ENCODE measurements at regions not wholly inside any gene's neighbourhood (a gene's known extent, or its start where the extent isn't known, plus 50 kb on each side); places are given as distances from the start of the nearest gene placed in this dataset.

DNA sequence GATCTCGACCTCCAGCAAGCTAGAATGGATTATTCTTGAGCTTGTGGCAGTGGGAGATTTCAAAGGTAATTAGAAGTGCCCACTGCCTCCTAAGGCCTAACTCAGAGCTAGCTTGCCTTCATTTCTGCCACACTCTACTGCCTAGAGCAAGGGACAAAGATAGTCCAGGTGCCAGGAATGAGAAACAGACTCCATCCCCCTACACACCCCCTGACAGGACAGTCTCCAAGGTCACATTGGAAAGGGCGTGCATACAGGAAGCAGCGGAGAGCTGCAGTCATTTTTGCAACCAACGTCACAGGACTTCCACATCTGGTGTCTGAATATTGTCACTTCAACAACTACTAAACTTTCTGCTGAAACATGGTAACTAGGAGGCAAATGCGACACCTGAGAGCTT lies 101.0 kb upstream of the SH3BP4 start:
- WGBS (ENCODE audit: extremely low coverage, insufficient coverage, insufficient read length), result no CpG with 5 or more reads among the region's 5 CpGs
- Histone ChIP-seq H2BK5ac (ENCODE audit: low read depth, low read length, poor library complexity) (no peak overlapping the region), H3K9ac (ENCODE audit: low read length) (no peak overlapping the region), H3K4me3 (ENCODE audit: low read depth, low read length) (no peak overlapping the region), H3K79me1 (ENCODE audit: low read length) (peaks cover 7% of the 10 kb centered on the region), H3K4ac (ENCODE audit: low read depth, low read length) (no peak overlapping the region), H2BK120ac (ENCODE audit: insufficient read depth, low read length, poor library complexity) (no peak overlapping the region), H2AK5ac (ENCODE audit: low read length) (no peak overlapping the region), H3K9me3 (ENCODE audit: insufficient read depth, low read depth, low read length) (no peaks in the 10 kb centered on the region), H4K91ac (ENCODE audit: low read depth, low read length) (no peak overlapping the region), H3K79me2 (ENCODE audit: control insufficient read depth, insufficient read depth, low read length, poor library complexity) (no peaks in the 10 kb centered on the region), H2BK12ac (ENCODE audit: low read length) (no peak overlapping the region), H3K14ac (ENCODE audit: low read length) (no peak overlapping the region), H3K18ac (ENCODE audit: low read length) (no peak overlapping the region), H4K12ac (ENCODE audit: low read depth, low read length) (no peak overlapping the region), H3K27me3 (ENCODE audit: insufficient read depth, low read length) (no peaks in the 10 kb centered on the region), H3K4me1 (ENCODE audit: control insufficient read depth in 1 of 2, insufficient read depth in 2 of 2, low read length in 2 of 2) (peaks cover 9 to 15% of the 10 kb centered on the region in 2 experiments), H4K8ac (ENCODE audit: low read depth, low read length) (no peak overlapping the region), H3K4me2 (ENCODE audit: low read length) (no peak overlapping the region), H3K23ac (ENCODE audit: low read length) (no peak overlapping the region), H3K36me3 (ENCODE audit: control insufficient read depth in 1 of 2, insufficient read depth in 2 of 2, low read length in 2 of 2) (no peaks in the 10 kb centered on the region), H2AFZ (ENCODE audit: insufficient read depth, low read length, poor library complexity) (no peak overlapping the region), H3K27ac (ENCODE audit: low read depth, low read length) (no peak overlapping the region)
- no peak for DNase-seq

DNA sequence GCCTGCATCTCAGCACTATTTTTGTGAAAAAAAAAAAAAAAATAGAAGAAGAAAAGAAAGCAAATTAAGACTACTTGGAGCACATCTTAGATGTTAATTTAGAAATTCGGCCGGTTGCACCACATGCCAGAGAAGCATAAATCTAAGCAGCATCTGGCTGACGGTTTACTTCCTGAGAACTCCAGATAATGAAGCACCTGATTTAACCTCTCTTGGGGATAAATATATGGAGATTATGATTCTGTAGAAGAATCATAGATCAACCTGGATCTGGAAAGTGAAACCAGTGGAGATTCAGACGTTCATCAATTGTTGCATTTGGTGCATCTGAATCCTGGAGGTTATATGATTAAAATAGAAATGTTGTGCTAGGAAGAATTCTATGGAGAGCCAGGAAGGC lies 102.1 kb upstream of the SH3BP4 start:
- Histone ChIP-seq H2BK120ac (ENCODE audit: insufficient read depth, low read length, poor library complexity) (no peak overlapping the region), H2BK12ac (ENCODE audit: low read length) (no peak overlapping the region), H3K4me3 (ENCODE audit: low read depth, low read length) (no peak overlapping the region), H3K79me1 (ENCODE audit: low read length) (peaks cover 7% of the 10 kb centered on the region), H3K9me3 (ENCODE audit: insufficient read depth, low read depth, low read length) (no peaks in the 10 kb centered on the region), H3K23ac (ENCODE audit: low read length) (no peak overlapping the region), H4K8ac (ENCODE audit: low read depth, low read length) (no peak overlapping the region), H3K4ac (ENCODE audit: low read depth, low read length) (no peak overlapping the region), H3K27ac (ENCODE audit: low read depth, low read length) (no peak overlapping the region), H3K36me3 (ENCODE audit: control insufficient read depth in 1 of 2, insufficient read depth in 2 of 2, low read length in 2 of 2) (no peaks in the 10 kb centered on the region), H2AK5ac (ENCODE audit: low read length) (no peak overlapping the region), H3K18ac (ENCODE audit: low read length) (no peak overlapping the region), H3K27me3 (ENCODE audit: insufficient read depth, low read length) (no peaks in the 10 kb centered on the region), H2AFZ (ENCODE audit: insufficient read depth, low read length, poor library complexity) (no peak overlapping the region), H3K9ac (ENCODE audit: low read length) (no peak overlapping the region), H3K4me2 (ENCODE audit: low read length) (no peak overlapping the region), H3K79me2 (ENCODE audit: control insufficient read depth, insufficient read depth, low read length, poor library complexity) (no peaks in the 10 kb centered on the region), H3K14ac (ENCODE audit: low read length) (no peak overlapping the region), H4K12ac (ENCODE audit: low read depth, low read length) (no peak overlapping the region), H4K91ac (ENCODE audit: low read depth, low read length) (no peak overlapping the region), H3K4me1 (ENCODE audit: control insufficient read depth in 1 of 2, insufficient read depth in 2 of 2, low read length in 2 of 2) (peaks cover 9 to 15% of the 10 kb centered on the region in 2 experiments), H2BK5ac (ENCODE audit: low read depth, low read length, poor library complexity) (no peak overlapping the region)
- no peak for DNase-seq
- WGBS (ENCODE audit: extremely low coverage, insufficient coverage, insufficient read length), result no CpG with 5 or more reads among the region's 4 CpGs

DNA sequence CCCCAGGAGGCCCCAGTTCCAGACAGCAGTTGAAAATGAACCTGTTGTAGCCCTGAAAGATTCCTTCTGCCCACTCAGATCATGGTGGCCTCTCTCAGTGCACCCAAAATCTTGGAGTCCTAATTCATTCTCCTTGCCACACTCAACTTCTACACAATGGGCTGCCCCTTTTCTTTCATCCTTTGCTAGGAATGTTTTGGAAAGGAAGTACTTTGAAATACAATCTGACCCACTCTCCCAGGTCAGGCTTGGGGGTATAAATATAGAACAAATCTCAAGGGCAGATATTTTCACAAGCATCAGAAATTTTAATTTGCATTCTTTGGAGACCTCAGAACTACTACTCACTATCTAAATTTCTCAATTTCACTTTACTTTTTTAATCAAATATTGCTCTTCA lies 103.2 kb upstream of the SH3BP4 start:
- no peaks in the 10 kb centered on the region for H3K9me3 ChIP-seq (ENCODE audit: insufficient read depth, low read depth, low read length)
- no peak overlapping the region for H3K4ac ChIP-seq (ENCODE audit: low read depth, low read length)
- H4K91ac ChIP-seq (ENCODE audit: low read depth, low read length), result no peak overlapping the region
- no peak overlapping the region for H3K4me3 ChIP-seq (ENCODE audit: low read depth, low read length)
- no peak overlapping the region for H2AFZ ChIP-seq (ENCODE audit: insufficient read depth, low read length, poor library complexity)
- DNase-seq, result no peak
- no peak overlapping the region for H3K18ac ChIP-seq (ENCODE audit: low read length)
- H2BK120ac ChIP-seq (ENCODE audit: insufficient read depth, low read length, poor library complexity), result no peak overlapping the region
- no peaks in the 10 kb centered on the region for H3K27me3 ChIP-seq (ENCODE audit: insufficient read depth, low read length)
- H3K36me3 ChIP-seq (ENCODE audit: control insufficient read depth in 1 of 2, insufficient read depth in 2 of 2, low read length in 2 of 2), result no peaks in the 10 kb centered on the region
- peaks cover 7% of the 10 kb centered on the region for H3K79me1 ChIP-seq (ENCODE audit: low read length)
- no peak overlapping the region for H3K4me2 ChIP-seq (ENCODE audit: low read length)
- no peak overlapping the region for H3K14ac ChIP-seq (ENCODE audit: low read length)
- no peak overlapping the region for H3K9ac ChIP-seq (ENCODE audit: low read length)
- H2BK5ac ChIP-seq (ENCODE audit: low read depth, low read length, poor library complexity), result no peak overlapping the region
- peaks cover 9 to 15% of the 10 kb centered on the region in 2 experiments for H3K4me1 ChIP-seq (ENCODE audit: control insufficient read depth in 1 of 2, insufficient read depth in 2 of 2, low read length in 2 of 2)
- no peak overlapping the region for H4K8ac ChIP-seq (ENCODE audit: low read depth, low read length)
- H3K27ac ChIP-seq (ENCODE audit: low read depth, low read length), result no peak overlapping the region
- no peak overlapping the region for H2BK12ac ChIP-seq (ENCODE audit: low read length)
- H4K12ac ChIP-seq (ENCODE audit: low read depth, low read length), result no peak overlapping the region
- no peak overlapping the region for H3K23ac ChIP-seq (ENCODE audit: low read length)
- H2AK5ac ChIP-seq (ENCODE audit: low read length), result no peak overlapping the region
- no peaks in the 10 kb centered on the region for H3K79me2 ChIP-seq (ENCODE audit: control insufficient read depth, insufficient read depth, low read length, poor library complexity)

DNA sequence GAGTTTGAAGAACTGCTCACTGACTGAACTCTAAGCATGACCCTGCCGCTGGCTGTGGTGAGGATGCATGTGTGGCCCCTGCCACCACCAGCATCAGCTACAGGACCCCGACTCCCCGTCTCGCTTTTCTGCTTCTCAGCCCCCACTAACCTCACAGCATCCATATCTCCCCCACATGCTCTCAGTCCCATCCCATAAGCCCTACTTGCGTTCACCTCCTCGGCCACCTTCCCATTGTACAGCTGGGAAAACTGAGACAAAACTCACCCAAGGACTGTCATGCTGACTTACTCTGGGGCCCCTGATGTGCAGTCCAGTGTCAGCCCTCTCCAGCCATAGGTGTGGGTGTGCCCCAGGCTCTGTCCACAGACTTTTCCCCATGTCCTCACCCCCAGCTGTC lies 104.2 kb upstream of the SH3BP4 start:
- H3K4me1 ChIP-seq (ENCODE audit: control insufficient read depth in 1 of 2, insufficient read depth in 2 of 2, low read length in 2 of 2), result peaks cover 9 to 15% of the 10 kb centered on the region in 2 experiments
- peak overlapping the region; percentile 14 for H2BK120ac ChIP-seq (ENCODE audit: insufficient read depth, low read length, poor library complexity)
- no peak overlapping the region for H3K23ac ChIP-seq (ENCODE audit: low read length)
- DNase-seq, result no peak
- H3K4me3 ChIP-seq (ENCODE audit: low read depth, low read length), result no peak overlapping the region
- no peak overlapping the region for H4K12ac ChIP-seq (ENCODE audit: low read depth, low read length)
- H3K79me1 ChIP-seq (ENCODE audit: low read length), result peaks cover 7% of the 10 kb centered on the region
- peak overlapping the region; percentile 23 for H4K8ac ChIP-seq (ENCODE audit: low read depth, low read length)
- peak overlapping the region; percentile 47 for H2BK12ac ChIP-seq (ENCODE audit: low read length)
- H3K27ac ChIP-seq (ENCODE audit: low read depth, low read length), result no peak overlapping the region
- no peak overlapping the region for H2BK5ac ChIP-seq (ENCODE audit: low read depth, low read length, poor library complexity)
- H3K27me3 ChIP-seq (ENCODE audit: insufficient read depth, low read length), result no peaks in the 10 kb centered on the region
- H2AFZ ChIP-seq (ENCODE audit: insufficient read depth, low read length, poor library complexity), result no peak overlapping the region
- no peak overlapping the region for H3K18ac ChIP-seq (ENCODE audit: low read length)
- H3K4ac ChIP-seq (ENCODE audit: low read depth, low read length), result peak overlapping the region; percentile 4
- no peaks in the 10 kb centered on the region for H3K36me3 ChIP-seq (ENCODE audit: control insufficient read depth in 1 of 2, insufficient read depth in 2 of 2, low read length in 2 of 2)
- no peaks in the 10 kb centered on the region for H3K79me2 ChIP-seq (ENCODE audit: control insufficient read depth, insufficient read depth, low read length, poor library complexity)
- no peak overlapping the region for H3K9ac ChIP-seq (ENCODE audit: low read length)
- H3K9me3 ChIP-seq (ENCODE audit: insufficient read depth, low read depth, low read length), result no peaks in the 10 kb centered on the region
- H3K14ac ChIP-seq (ENCODE audit: low read length), result peak overlapping the region; percentile 27
- H2AK5ac ChIP-seq (ENCODE audit: low read length), result peak overlapping the region; percentile 27
- no peak overlapping the region for H3K4me2 ChIP-seq (ENCODE audit: low read length)
- peak overlapping the region; percentile 53 for H4K91ac ChIP-seq (ENCODE audit: low read depth, low read length)
- no CpG with 5 or more reads among the region's 6 CpGs for WGBS (ENCODE audit: extremely low coverage, insufficient coverage, insufficient read length)

DNA sequence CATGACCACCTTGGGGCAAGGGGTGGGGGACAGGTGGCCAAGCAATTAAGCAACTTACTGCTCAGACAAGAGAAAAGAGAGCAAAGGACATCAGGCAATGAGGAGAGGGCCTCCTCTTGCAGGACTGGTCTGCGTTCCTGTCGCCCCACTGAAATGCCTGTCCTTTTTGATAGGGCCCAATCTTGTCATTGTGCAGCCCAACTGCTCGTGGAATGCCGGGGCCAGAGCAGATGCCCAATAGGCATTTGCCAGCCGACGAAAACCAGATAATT lies 104.5 kb upstream of the SH3BP4 start:
- Histone ChIP-seq H3K9me3 (ENCODE audit: insufficient read depth, low read depth, low read length) (no peaks in the 10 kb centered on the region), H3K27ac (ENCODE audit: low read depth, low read length) (no peak overlapping the region), H3K23ac (ENCODE audit: low read length) (no peak overlapping the region), H3K9ac (ENCODE audit: low read length) (no peak overlapping the region), H4K8ac (ENCODE audit: low read depth, low read length) (no peak overlapping the region), H2BK5ac (ENCODE audit: low read depth, low read length, poor library complexity) (no peak overlapping the region), H2AFZ (ENCODE audit: insufficient read depth, low read length, poor library complexity) (no peak overlapping the region), H3K79me1 (ENCODE audit: low read length) (peaks cover 7% of the 10 kb centered on the region), H3K18ac (ENCODE audit: low read length) (no peak overlapping the region), H4K12ac (ENCODE audit: low read depth, low read length) (no peak overlapping the region), H3K4me1 (ENCODE audit: control insufficient read depth in 1 of 2, insufficient read depth in 2 of 2, low read length in 2 of 2) (peaks cover 9 to 15% of the 10 kb centered on the region in 2 experiments), H2AK5ac (ENCODE audit: low read length) (no peak overlapping the region), H3K79me2 (ENCODE audit: control insufficient read depth, insufficient read depth, low read length, poor library complexity) (no peaks in the 10 kb centered on the region), H4K91ac (ENCODE audit: low read depth, low read length) (peak overlapping the region; percentile 53), H2BK120ac (ENCODE audit: insufficient read depth, low read length, poor library complexity) (no peak overlapping the region), H2BK12ac (ENCODE audit: low read length) (no peak overlapping the region), H3K14ac (ENCODE audit: low read length) (no peak overlapping the region), H3K4me2 (ENCODE audit: low read length) (no peak overlapping the region), H3K27me3 (ENCODE audit: insufficient read depth, low read length) (no peaks in the 10 kb centered on the region), H3K36me3 (ENCODE audit: control insufficient read depth in 1 of 2, insufficient read depth in 2 of 2, low read length in 2 of 2) (no peaks in the 10 kb centered on the region), H3K4ac (ENCODE audit: low read depth, low read length) (no peak overlapping the region), H3K4me3 (ENCODE audit: low read depth, low read length) (no peak overlapping the region)
- WGBS (ENCODE audit: extremely low coverage, insufficient coverage, insufficient read length), result no CpG with 5 or more reads among the region's 6 CpGs
- DNase-seq, result no peak

Data from trophoblast cell (in vitro differentiated cells and primary cell).